GM12878 (cell line): ENCODE measurements at regions not wholly inside any gene's neighbourhood (a gene's known extent, or its start where the extent isn't known, plus 50 kb on each side); places are given as distances from the start of the nearest gene placed in this dataset.

Source experiments
- ATAC-seq: fragments of 200-7000 bp; cut with Tn5 transposase; 3 replicates; pipeline ENCODE4 v1.9.1; 2020; ENCODE audit warnings: mild to moderate bottlenecking, moderate library complexity
- BruUV-seq: library from RNA; stranded (reverse); fragments of 400-500 nt; replicated peaks from 2 replicates; lab custom pipeline; 2021; lab: Mats Ljungman, UMichigan
- CTCF ChIA-PET: fragments of 300-600 bp; sonication (Branson Sonifier 250); formaldehyde crosslinking; extraction: SDS; loops from one replicate; lab custom pipeline; 2021; ENCODE audit warnings: inconsistent platforms; lab: Yijun Ruan, JAX
- POLR2A ChIA-PET: fragments of 350-600 bp; formaldehyde crosslinking; extraction: SDS; loops from one replicate; lab custom pipeline; 2021; ENCODE audit warnings: inconsistent platforms; lab: Charles Lee
- RAD21 ChIA-PET: fragments of 300-600 bp; sonication (Branson Sonifier 250); formaldehyde crosslinking; loops from one replicate; lab custom pipeline; 2023; ENCODE audit warnings: antibody characterized with exemption; ENCODE audit not compliant: unreplicated experiment; lab: Charles Lee
- SMC1A ChIA-PET: fragments of 300-600 bp; sonication (Branson Sonifier 250); formaldehyde crosslinking; loops from one replicate; lab custom pipeline; 2023; ENCODE audit not compliant: unreplicated experiment, uncharacterized antibody; lab: Charles Lee
- DNase-seq: peaks from one replicate; pipeline ENCODE4 v3.0.0-alpha.2; 2011; ENCODE audit warnings: low read depth, low spot score
- FAIRE-seq: peaks from 3 replicates; lab custom pipeline; 2011; peaks lifted over from hg19 to GRCh38; lab: Jason Lieb, UNC
- H2AFZ ChIP-seq: 2 replicates; pipeline ENCODE4 v1.6.0; 2011; ENCODE audit warnings: low read depth, low read length, control low read depth; ENCODE audit not compliant: control insufficient read depth
- H3K27ac ChIP-seq: 2 replicates; pipeline ENCODE4 v1.5.1; 2011; ENCODE audit warnings: control low read depth; ENCODE audit not compliant: control insufficient read depth, insufficient read depth
- H3K27me3 ChIP-seq, 2 experiments: replicated peaks in 1 of 2; 2 replicates each; pipeline versions ENCODE4 v1.6.0 to v1.6.1; 2011; ENCODE audit warnings: low read length in 1 of 2; ENCODE audit not compliant: control insufficient read depth in 2 of 2, insufficient read depth in 2 of 2
- H3K36me3 ChIP-seq, 2 experiments: 2 replicates each; pipeline ENCODE4 v1.5.1; 2011; ENCODE audit warnings: low read length in 1 of 2; ENCODE audit not compliant: control insufficient read depth in 2 of 2, insufficient read depth in 2 of 2
- H3K4me1 ChIP-seq: 2 replicates; pipeline ENCODE4 v1.6.1; 2011; ENCODE audit warnings: mild to moderate bottlenecking, low read length, moderate library complexity, mixed read lengths; ENCODE audit not compliant: control insufficient read depth, insufficient read depth
- H3K4me2 ChIP-seq: 2 replicates; pipeline ENCODE4 v1.6.0; 2011; ENCODE audit warnings: control low read depth; ENCODE audit not compliant: control insufficient read depth, insufficient read depth
- H3K4me3 ChIP-seq: fragments of 200-600 bp; sonication (generic); 2 replicates; pipeline ENCODE4 v1.5.1; 2016
- H3K79me2 ChIP-seq: 2 replicates; pipeline ENCODE4 v1.6.0; 2011; ENCODE audit warnings: low read length; ENCODE audit not compliant: control insufficient read depth, insufficient read depth
- H3K9ac ChIP-seq: 2 replicates; pipeline ENCODE4 v1.8.0; 2011; ENCODE audit warnings: low read length, control low read depth, mixed read lengths; ENCODE audit not compliant: control insufficient read depth, insufficient read depth
- H3K9me3 ChIP-seq: replicated peaks from 3 replicates; pipeline ENCODE4 v1.5.1; 2011; ENCODE audit warnings: mild to moderate bottlenecking, low read length; ENCODE audit not compliant: control insufficient read depth, insufficient read depth
- H4K20me1 ChIP-seq: 2 replicates; pipeline ENCODE4 v1.6.0; 2011; ENCODE audit not compliant: control insufficient read depth, insufficient read depth
- CUX1 ChIP-seq: IDR thresholded peaks from 2 replicates; pipeline ENCODE4 v1.6.1; 2012; ENCODE audit warnings: improper control_type of control experiment, low read depth, low read length; ENCODE audit not compliant: insufficient replicate concordance
- FOXK2 ChIP-seq: fragments of 450-650 bp; IDR thresholded peaks from 2 replicates; pipeline ENCODE4 v1.6.1; 2017; ENCODE audit warnings: mild to moderate bottlenecking, moderate library complexity
- IRF4 ChIP-seq: IDR thresholded peaks from 2 replicates; pipeline ENCODE4 v1.6.1; 2011; ENCODE audit warnings: low read depth, low read length
- MYC ChIP-seq: IDR thresholded peaks from 2 replicates; pipeline ENCODE4 v1.6.1; 2011; ENCODE audit warnings: mild to moderate bottlenecking, low read length, moderate library complexity, inconsistent platforms; ENCODE audit not compliant: insufficient read depth, insufficient replicate concordance, insufficient read length, severe bottlenecking
- RFX5 ChIP-seq: IDR thresholded peaks from 2 replicates; pipeline ENCODE4 v1.6.1; 2011; ENCODE audit warnings: low read depth, low read length, improper control_type of control experiment
- SIN3A ChIP-seq: IDR thresholded peaks from 2 replicates; pipeline ENCODE4 v1.6.1; 2012; ENCODE audit warnings: low read depth, low read length, improper control_type of control experiment
- SIX5 ChIP-seq: IDR thresholded peaks from 2 replicates; pipeline ENCODE4 v1.6.1; 2011; ENCODE audit warnings: mild to moderate bottlenecking, low read depth, low read length, moderate library complexity; ENCODE audit not compliant: severe bottlenecking
- ZNF24 ChIP-seq: fragments of 450-650 bp; IDR thresholded peaks from 2 replicates; pipeline ENCODE4 v1.6.1; 2017; ENCODE audit warnings: antibody characterized with exemption, mild to moderate bottlenecking
- WGBS: methylation state at CpG from one replicate; pipeline ENCODE4 v1.1.6; 2016; ENCODE audit warnings: low lambda C conversion rate; ENCODE audit not compliant: insufficient replicate concordance, insufficient coverage; ENCODE audit errors: missing lambda C conversion rate; 5-methylcytosine and 5-hydroxymethylcytosine counted together
- in situ Hi-C: fragments of 300-500 bp; cut with MboI; formaldehyde crosslinking; loops from 9 replicates; pipeline ENCODE4 v1.14.3; 2018; ENCODE audit warnings: mixed read lengths
- intact Hi-C: fragments of 100-400 bp; cut with micrococcal nuclease; formaldehyde crosslinking; loops from one replicate; pipeline ENCODE4 v1.14.2; 2022; ENCODE audit not compliant: unreplicated experiment

- TF ChIP-seq IRF4 (no peak), RFX5 (no peak), SIX5 (no peak), FOXK2 (no peak), CUX1 (no peak)
- TF ChIP-seq, all 136 proteins: peak for 0
These were observed 950.7 kb upstream of the TYRP1 start (continued) for GRCh38 chr9:11742471-11742870.

GRCh38 chr9:11743356-11743755, 949.8 kb upstream of the TYRP1 start:
- ChIA-PET CTCF (no interaction called here), RAD21 (no interaction called here), POLR2A (no interaction called here), SMC1A (no interaction called here)
- Histone ChIP-seq H3K27me3 (no peaks in the 10 kb centered on the region), H4K20me1 (no peaks in the 10 kb centered on the region), H2AFZ (no peak overlapping the region), H3K9ac (no peak overlapping the region), H3K4me2 (no peak overlapping the region), H3K4me3 (no peak overlapping the region), H3K9me3 (no peaks in the 10 kb centered on the region), H3K27ac (no peak overlapping the region), H3K4me1 (no peaks in the 10 kb centered on the region), H3K36me3 (no peaks in the 10 kb centered on the region), H3K79me2 (no peaks in the 10 kb centered on the region)
- no TSS peak for BruUV-seq
- DNase-seq (no peak), ATAC-seq (no peak), FAIRE-seq (no peak)
- TF ChIP-seq SIN3A (no peak), ZNF24 (no peak), MYC (no peak)
- intact Hi-C loops (no loop called here), in situ Hi-C loops (no loop called here)
- 0% methylated on average over 2 of the region's 2 CpGs for WGBS
